Skin of body (tissue), 1 donor: ENCODE measurements at regions not wholly inside any gene's neighbourhood (a gene's known extent, or its start where the extent isn't known, plus 50 kb on each side); places are given as distances from the start of the nearest gene placed in this dataset.
A peak's percentile ranks its signal among the peaks of the same experiment; 100 is the strongest.
"Not testable (repeated sequence)": the region's sequence is repeated elsewhere in the genome, so short reads cannot be mapped to it uniquely, and the experiment has no call there.

ENCODE experiments used
- DNase-seq: peaks from one replicate; lab custom pipeline; 2025; lab: John Stamatoyannopoulos, UW

GRCh38 chr1:116851189-116851588 is 58.5 kb upstream of the PTGFRN start:
- not testable (repeated sequence) for DNase-seq

GRCh38 chr1:116851846-116852245 is 57.9 kb upstream of the PTGFRN start:
- DNase-seq = no peak

GRCh38 chr1:116852367-116852766 is 57.3 kb upstream of the PTGFRN start:
- DNase-seq = no peak

- no peak for DNase-seq
Measured at GRCh38 chr1:116852910-116853309, 56.8 kb upstream of the PTGFRN start.

- DNase-seq = no peak
Measured at GRCh38 chr1:116853680-116854402, 55.9 kb upstream of the PTGFRN start.

GRCh38 chr1:116854403-116854690 is 55.4 kb upstream of the PTGFRN start:
- peak; percentile 32 for DNase-seq

- no peak for DNase-seq
Measured at GRCh38 chr1:116854716-116855115, 55.0 kb upstream of the PTGFRN start.

- peak; percentile 65 for DNase-seq
Measured at GRCh38 chr1:116855191-116855619, 54.5 kb upstream of the PTGFRN start.

GRCh38 chr1:116855773-116856201 is 53.9 kb upstream of the PTGFRN start:
- peak; percentile 80 for DNase-seq

- peak; percentile 66 for DNase-seq
Measured at GRCh38 chr1:116856312-116856711, 53.4 kb upstream of the PTGFRN start.

- no peak for DNase-seq
Measured at GRCh38 chr1:116857092-116857491, 52.6 kb upstream of the PTGFRN start.
